Neuron (in vitro differentiated cells): ENCODE measurements at regions not wholly inside any gene's neighbourhood (a gene's known extent, or its start where the extent isn't known, plus 50 kb on each side); places are given as distances from the start of the nearest gene placed in this dataset.

Experiments used
- H2AFZ ChIP-seq: one replicate; pipeline ENCODE4 v1.6.1; 2013; ENCODE audit warnings: low read depth, mild to moderate bottlenecking, inconsistent platforms, low read length, moderate library complexity
- H3K27me3 ChIP-seq: one replicate; pipeline ENCODE4 v1.6.1; 2013; ENCODE audit warnings: low read length; ENCODE audit not compliant: insufficient read depth
- H3K36me3 ChIP-seq: one replicate; pipeline ENCODE4 v1.6.1; 2013; ENCODE audit warnings: low read length; ENCODE audit not compliant: insufficient read depth
- H3K4me1 ChIP-seq: one replicate; pipeline ENCODE4 v1.6.1; 2013; ENCODE audit warnings: low read length; ENCODE audit not compliant: insufficient read depth
- H3K4me3 ChIP-seq: 2 replicates; pipeline ENCODE4 v1.5.1; 2013; ENCODE audit warnings: mild to moderate bottlenecking, low read length, moderate library complexity
- H3K9me3 ChIP-seq: one replicate; pipeline ENCODE4 v1.6.1; 2013; ENCODE audit warnings: low read length

- H3K9me3 ChIP-seq, result no peaks in the 10 kb centered on the region
- H3K27me3 ChIP-seq, result no peaks in the 10 kb centered on the region
- no peak overlapping the region for H3K4me3 ChIP-seq
- no peak overlapping the region for H2AFZ ChIP-seq
- no peaks in the 10 kb centered on the region for H3K36me3 ChIP-seq
- no peaks in the 10 kb centered on the region for H3K4me1 ChIP-seq
These were observed 451.8 kb downstream of the SUCLA2 start for GRCh38 chr13:47549219-47549752.

DNA sequence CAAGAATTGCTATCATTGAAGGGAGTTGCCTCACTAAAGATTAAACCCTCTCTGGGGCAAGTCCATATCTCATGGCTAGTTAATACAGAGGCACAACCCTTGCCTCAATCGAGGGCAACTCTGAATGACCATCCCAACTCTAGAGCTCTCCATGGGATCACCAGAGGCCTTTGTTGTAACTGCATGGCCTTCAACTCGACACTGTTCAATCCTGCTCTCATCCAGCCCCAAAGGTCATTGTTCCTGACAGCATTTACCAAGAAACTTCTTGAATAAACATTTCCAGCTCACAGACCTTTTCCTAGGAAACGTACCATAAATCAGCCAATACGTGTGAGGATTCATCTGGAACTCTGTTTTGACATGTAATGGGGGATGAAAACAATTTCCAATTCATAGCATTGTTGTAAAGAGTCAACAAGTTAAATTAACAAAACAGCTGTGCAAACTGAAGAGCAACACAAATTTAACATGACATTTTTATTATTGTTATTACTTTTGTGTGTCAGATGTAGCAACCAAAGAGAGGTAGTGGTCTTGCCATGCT lies 452.7 kb downstream of the SUCLA2 start:
- no peaks in the 10 kb centered on the region for H3K9me3 ChIP-seq
- no peak overlapping the region for H2AFZ ChIP-seq
- no peaks in the 10 kb centered on the region for H3K27me3 ChIP-seq
- H3K4me3 ChIP-seq, result no peak overlapping the region
- H3K36me3 ChIP-seq, result no peaks in the 10 kb centered on the region
- H3K4me1 ChIP-seq, result no peaks in the 10 kb centered on the region

- Histone ChIP-seq H2AFZ (no peak overlapping the region), H3K4me1 (no peaks in the 10 kb centered on the region), H3K9me3 (no peaks in the 10 kb centered on the region), H3K36me3 (no peaks in the 10 kb centered on the region), H3K4me3 (no peak overlapping the region), H3K27me3 (no peaks in the 10 kb centered on the region)
These were observed 454.5 kb downstream of the SUCLA2 start for GRCh38 chr13:47546391-47547225.

GRCh38 chr13:47545201-47546024 lies 455.7 kb downstream of the SUCLA2 start:
- no peaks in the 10 kb centered on the region for H3K4me1 ChIP-seq
- no peak overlapping the region for H2AFZ ChIP-seq
- H3K27me3 ChIP-seq, result no peaks in the 10 kb centered on the region
- H3K36me3 ChIP-seq, result no peaks in the 10 kb centered on the region
- no peaks in the 10 kb centered on the region for H3K9me3 ChIP-seq
- H3K4me3 ChIP-seq, result no peak overlapping the region

GRCh38 chr13:47539317-47539716 lies 461.8 kb downstream of the SUCLA2 start:
- Histone ChIP-seq H3K9me3 (no peaks in the 10 kb centered on the region), H3K4me3 (no peak overlapping the region), H2AFZ (no peak overlapping the region), H3K27me3 (no peaks in the 10 kb centered on the region), H3K4me1 (no peaks in the 10 kb centered on the region), H3K36me3 (no peaks in the 10 kb centered on the region)

DNA sequence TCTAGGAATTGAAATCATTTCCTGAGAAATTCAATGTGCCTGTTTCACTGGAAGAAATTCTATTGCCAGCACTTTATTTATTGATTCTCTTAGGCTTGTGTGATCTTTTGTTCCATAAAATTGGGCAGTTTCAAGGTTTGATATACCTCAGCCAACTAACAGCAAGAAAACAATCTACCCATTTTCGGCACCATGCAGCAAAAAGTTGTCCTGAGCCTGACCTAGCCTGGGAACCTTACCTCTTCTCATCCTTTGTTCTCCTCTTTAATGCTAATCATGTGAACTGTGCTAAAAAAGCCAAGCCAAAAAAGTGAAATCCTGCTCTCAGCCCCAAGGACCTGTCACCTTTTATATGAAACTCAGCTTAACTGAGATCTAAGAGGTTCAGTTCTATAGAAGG lies 477.3 kb downstream of the SUCLA2 start:
- H3K4me1 ChIP-seq, result no peaks in the 10 kb centered on the region
- no peak overlapping the region for H2AFZ ChIP-seq
- H3K27me3 ChIP-seq, result no peaks in the 10 kb centered on the region
- H3K36me3 ChIP-seq, result no peaks in the 10 kb centered on the region
- no peak overlapping the region for H3K4me3 ChIP-seq
- H3K9me3 ChIP-seq, result no peaks in the 10 kb centered on the region

DNA sequence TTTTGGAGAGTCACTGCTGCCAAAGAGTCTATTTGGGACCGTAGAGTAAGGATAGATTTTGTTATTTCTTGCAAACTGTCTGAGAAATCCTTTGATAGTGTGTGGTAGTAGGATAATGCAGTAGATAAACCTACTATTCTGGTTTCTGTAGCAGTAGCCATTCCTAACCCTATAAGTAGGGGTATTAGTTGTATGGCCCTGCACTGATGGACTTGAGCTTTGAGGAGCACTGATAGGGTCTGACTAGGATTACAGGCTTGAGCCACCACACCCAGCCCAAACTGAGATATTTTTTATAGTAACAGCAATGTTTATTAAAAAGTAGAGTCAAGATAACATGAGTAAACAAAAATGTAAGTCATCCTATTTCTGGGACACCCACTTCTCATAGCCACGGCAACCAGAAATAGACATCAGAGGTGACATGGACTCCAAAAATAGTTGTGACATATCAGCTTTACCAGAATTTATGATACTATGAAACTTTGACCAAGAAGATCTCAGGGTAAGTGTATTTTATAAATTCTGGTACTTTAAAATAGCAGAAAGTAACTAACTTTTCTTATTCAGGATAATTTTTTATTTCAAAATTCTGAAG lies 479.1 kb downstream of the SUCLA2 start:
- H2AFZ ChIP-seq, result no peak overlapping the region
- H3K9me3 ChIP-seq, result no peaks in the 10 kb centered on the region
- H3K36me3 ChIP-seq, result no peaks in the 10 kb centered on the region
- no peaks in the 10 kb centered on the region for H3K4me1 ChIP-seq
- H3K27me3 ChIP-seq, result no peaks in the 10 kb centered on the region
- no peak overlapping the region for H3K4me3 ChIP-seq

GRCh38 chr13:47519626-47520025 lies 481.4 kb downstream of the SUCLA2 start:
- H3K9me3 ChIP-seq, result no peaks in the 10 kb centered on the region
- H3K27me3 ChIP-seq, result no peaks in the 10 kb centered on the region
- no peak overlapping the region for H2AFZ ChIP-seq
- H3K4me1 ChIP-seq, result no peaks in the 10 kb centered on the region
- no peak overlapping the region for H3K4me3 ChIP-seq
- H3K36me3 ChIP-seq, result no peaks in the 10 kb centered on the region

- H3K27me3 ChIP-seq, result no peaks in the 10 kb centered on the region
These were observed 482.5 kb downstream of the SUCLA2 start for GRCh38 chr13:47518530-47518929.

DNA sequence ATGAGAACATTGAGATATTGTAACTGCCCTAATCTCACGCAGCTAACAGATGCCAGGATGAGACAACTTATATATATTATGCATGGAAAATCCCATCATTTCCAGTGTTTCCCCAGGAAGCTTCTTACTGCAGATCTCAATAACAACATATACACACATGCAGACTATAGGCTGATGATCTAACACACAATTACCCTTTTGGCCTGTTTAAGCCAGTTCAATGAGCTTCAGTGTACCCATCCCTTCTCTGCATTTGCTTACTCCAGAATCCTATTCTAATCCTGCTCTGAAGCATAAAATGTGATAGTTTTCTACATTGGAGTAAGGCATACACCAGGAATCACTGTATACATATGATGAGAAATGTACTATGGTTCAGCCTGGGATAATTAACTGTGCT lies 489.4 kb downstream of the SUCLA2 start:
- H3K36me3 ChIP-seq, result no peaks in the 10 kb centered on the region
- no peaks in the 10 kb centered on the region for H3K9me3 ChIP-seq
- no peaks in the 10 kb centered on the region for H3K4me1 ChIP-seq
- H2AFZ ChIP-seq, result no peak overlapping the region
- H3K4me3 ChIP-seq, result no peak overlapping the region
- no peaks in the 10 kb centered on the region for H3K27me3 ChIP-seq

More at GRCh38 chr13:47518530-47518929, 482.5 kb downstream of the SUCLA2 start:
- no peaks in the 10 kb centered on the region for H3K36me3 ChIP-seq
- H2AFZ ChIP-seq, result no peak overlapping the region
- H3K4me3 ChIP-seq, result no peak overlapping the region
- H3K9me3 ChIP-seq, result no peaks in the 10 kb centered on the region
- H3K4me1 ChIP-seq, result no peaks in the 10 kb centered on the region

GRCh38 chr13:47508527-47509228 lies 492.4 kb downstream of the SUCLA2 start:
- Histone ChIP-seq H3K4me3 (no peak overlapping the region), H3K4me1 (no peaks in the 10 kb centered on the region), H2AFZ (no peak overlapping the region), H3K27me3 (no peaks in the 10 kb centered on the region), H3K36me3 (no peaks in the 10 kb centered on the region), H3K9me3 (no peaks in the 10 kb centered on the region)

GRCh38 chr13:47503475-47503874 lies 497.6 kb downstream of the SUCLA2 start:
- Histone ChIP-seq H3K36me3 (no peaks in the 10 kb centered on the region), H3K27me3 (no peaks in the 10 kb centered on the region), H3K4me1 (no peaks in the 10 kb centered on the region), H3K9me3 (no peaks in the 10 kb centered on the region), H2AFZ (no peak overlapping the region), H3K4me3 (no peak overlapping the region)
